Suppressor macrophage treated with lipopolysaccharide for 1 hour (primary cell): ENCODE measurements at regions not wholly inside any gene's neighbourhood (a gene's known extent, or its start where the extent isn't known, plus 50 kb on each side); places are given as distances from the start of the nearest gene placed in this dataset.

Experiments
- DNase-seq, 3 donors: peaks; one replicate each; pipeline ENCODE4 v3.0.0-alpha.2; 2020 to 2022

- DNase-seq, result no peak
Measured at GRCh38 chr1:201778279-201779065, 50.5 kb upstream of the IPO9 start.
